Psoas muscle (tissue), 7 donors: ENCODE measurements at regions not wholly inside any gene's neighbourhood (a gene's known extent, or its start where the extent isn't known, plus 50 kb on each side); places are given as distances from the start of the nearest gene placed in this dataset.

ENCODE experiments used
- ATAC-seq, 4 donors: fragments of 200-7000 bp; cut with Tn5 transposase; one replicate each; pipeline ENCODE4 v1.9.1; 2020; ENCODE audit warnings: moderate library complexity in 3 of 4, mild to moderate bottlenecking in 2 of 4
- DNase-seq, 2 donors: peaks; one replicate each; pipeline ENCODE4 v3.0.0-alpha.2; 2020
- H3K27ac ChIP-seq: fragments of 200-600 bp; one replicate; pipeline ENCODE4 v1.8.0; 2022
- H3K27me3 ChIP-seq, 3 donors: fragments of 200-600 bp in 1 of 3; one replicate each; pipeline versions ENCODE4 v1.6.1 to v1.8.0; 2013 to 2022; ENCODE audit warnings: low read length in 2 of 3, mild to moderate bottlenecking in 2 of 3, moderate library complexity in 1 of 3; ENCODE audit not compliant: insufficient read depth in 3 of 3
- H3K36me3 ChIP-seq, 2 donors: fragments of 200-600 bp in 1 of 2; one replicate each; pipeline versions ENCODE4 v1.6.1 to v1.8.0; 2013 to 2022; ENCODE audit warnings: low read depth in 1 of 2, mild to moderate bottlenecking in 1 of 2, moderate library complexity in 1 of 2; ENCODE audit not compliant: insufficient read depth in 1 of 2
- H3K4me1 ChIP-seq: fragments of 200-600 bp; one replicate; pipeline ENCODE4 v1.8.0; 2022
- H3K4me3 ChIP-seq: fragments of 200-600 bp; one replicate; pipeline ENCODE4 v1.8.0; 2022; ENCODE audit warnings: mild to moderate bottlenecking
- H3K9me3 ChIP-seq: fragments of 200-600 bp; one replicate; pipeline ENCODE4 v1.8.0; 2022
- WGBS, 3 donors: extraction: QIAGEN DNeasy Blood & Tissue Kit; methylation state at CpG; one replicate each; pipeline versions ENCODE4 v1.1.6 to v1.1.7; 2013; 5-methylcytosine and 5-hydroxymethylcytosine counted together
- intact Hi-C, 2 donors: fragments of 100-400 bp; cut with DNase I; formaldehyde crosslinking; loops; one replicate each; pipeline versions ENCODE4 v1.11.0 to v1.14.2; 2022
- TF ChIP-seq, protein P1 (sequence below): fragments of 200-600 bp; IDR thresholded peaks from one replicate; pipeline ENCODE4 v1.8.0; 2022; ENCODE audit warnings: antibody characterized with exemption
- donor health status: healthy with polysubstance abuse.
- donor health status: DM: no; HTN: no; CAD: no; lungs with moderate emphysema.
- donor health status: Bipolar disorder and iron deficiency.
- donor health status: healthy.
- donor health status: DM: yes; HTN: yes; CAD: no.
- donor health status: DM: no; HTN: no; CAD: no.
- donor health status: DM: yes; HTN: yes; CAD: no.

- WGBS, 3 donors: 82 to 85% (median 82%) methylated on average over 7 of the region's 7 CpGs
- ATAC-seq (no peak), DNase-seq (no peak)
- TF ChIP-seq, protein P1, sequence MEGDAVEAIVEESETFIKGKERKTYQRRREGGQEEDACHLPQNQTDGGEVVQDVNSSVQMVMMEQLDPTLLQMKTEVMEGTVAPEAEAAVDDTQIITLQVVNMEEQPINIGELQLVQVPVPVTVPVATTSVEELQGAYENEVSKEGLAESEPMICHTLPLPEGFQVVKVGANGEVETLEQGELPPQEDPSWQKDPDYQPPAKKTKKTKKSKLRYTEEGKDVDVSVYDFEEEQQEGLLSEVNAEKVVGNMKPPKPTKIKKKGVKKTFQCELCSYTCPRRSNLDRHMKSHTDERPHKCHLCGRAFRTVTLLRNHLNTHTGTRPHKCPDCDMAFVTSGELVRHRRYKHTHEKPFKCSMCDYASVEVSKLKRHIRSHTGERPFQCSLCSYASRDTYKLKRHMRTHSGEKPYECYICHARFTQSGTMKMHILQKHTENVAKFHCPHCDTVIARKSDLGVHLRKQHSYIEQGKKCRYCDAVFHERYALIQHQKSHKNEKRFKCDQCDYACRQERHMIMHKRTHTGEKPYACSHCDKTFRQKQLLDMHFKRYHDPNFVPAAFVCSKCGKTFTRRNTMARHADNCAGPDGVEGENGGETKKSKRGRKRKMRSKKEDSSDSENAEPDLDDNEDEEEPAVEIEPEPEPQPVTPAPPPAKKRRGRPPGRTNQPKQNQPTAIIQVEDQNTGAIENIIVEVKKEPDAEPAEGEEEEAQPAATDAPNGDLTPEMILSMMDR: no peak
- intact Hi-C loops: no loop called here
- H3K27me3 ChIP-seq: peaks cover 0 to 12% (median 4%) of the 10 kb centered on the region in 3 donors
- H3K36me3 ChIP-seq: no peaks in the 10 kb centered on the region
- no peaks in the 10 kb centered on the region for H3K4me1 ChIP-seq
- H3K9me3 ChIP-seq: no peaks in the 10 kb centered on the region
- no peak overlapping the region for H3K4me3 ChIP-seq
- no peak overlapping the region for H3K27ac ChIP-seq
Observed at GRCh38 chr15:77769700-77770099, 137.0 kb upstream of the LINGO1 start.

GRCh38 chr15:77768521-77769078 is 135.9 kb upstream of the LINGO1 start:
- Histone ChIP-seq H3K27me3 (peaks cover 0 to 20% (median 4%) of the 10 kb centered on the region in 3 donors), H3K36me3 (no peaks in the 10 kb centered on the region), H3K27ac (no peak overlapping the region), H3K4me1 (no peaks in the 10 kb centered on the region), H3K4me3 (no peak overlapping the region), H3K9me3 (no peaks in the 10 kb centered on the region)
- no peak for DNase-seq
- WGBS, 3 donors: 45 to 56% (median 45%) methylated on average over 5 to 7 of the region's 7 CpGs
- ATAC-seq: no peak
- TF ChIP-seq, protein P1: no peak
- intact Hi-C loops: no loop called here

DNA sequence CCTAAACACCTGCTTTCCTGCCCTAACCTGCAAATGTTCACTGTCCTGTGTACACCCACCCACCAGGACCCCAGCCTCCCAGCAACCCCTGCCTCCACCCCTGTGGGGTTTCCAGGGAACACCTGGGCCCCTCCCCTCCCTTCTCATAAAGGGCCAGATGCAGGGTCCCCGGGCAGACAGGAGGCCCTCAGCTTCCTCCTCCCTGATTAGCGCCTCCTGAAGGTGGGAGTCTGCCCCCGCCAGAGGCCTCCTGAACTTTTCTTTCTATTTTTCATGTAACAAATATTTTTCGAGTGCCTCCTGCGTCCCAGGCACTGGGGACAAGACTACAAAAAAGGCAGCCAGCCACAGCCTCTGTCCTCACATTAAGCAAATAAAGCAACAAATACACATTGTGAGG is 135.4 kb upstream of the LINGO1 start:
- WGBS, 3 donors: 43 to 58% (median 47%) methylated on average over 5 of the region's 5 CpGs
- TF ChIP-seq, protein P1: no peak
- ATAC-seq (no peak), DNase-seq (no peak)
- no peak overlapping the region for H3K27ac ChIP-seq
- H3K9me3 ChIP-seq: no peaks in the 10 kb centered on the region
- H3K27me3 ChIP-seq: peaks cover 0 to 24% (median 4%) of the 10 kb centered on the region in 3 donors
- intact Hi-C loops: no loop called here
- H3K36me3 ChIP-seq: no peaks in the 10 kb centered on the region
- no peak overlapping the region for H3K4me3 ChIP-seq
- H3K4me1 ChIP-seq: no peaks in the 10 kb centered on the region

GRCh38 chr15:77764095-77764494 is 131.4 kb upstream of the LINGO1 start:
- Histone ChIP-seq H3K27ac (no peak overlapping the region), H3K4me1 (no peaks in the 10 kb centered on the region), H3K36me3 (no peaks in the 10 kb centered on the region), H3K27me3 (peaks cover 0 to 33% (median 5%) of the 10 kb centered on the region in 3 donors), H3K4me3 (no peak overlapping the region), H3K9me3 (no peaks in the 10 kb centered on the region)
- WGBS, 3 donors: 76 to 78% (median 77%) methylated on average over 4 of the region's 4 CpGs
- ATAC-seq (no peak), DNase-seq (no peak)
- intact Hi-C loops: no loop called here
- TF ChIP-seq, protein P1: no peak

DNA sequence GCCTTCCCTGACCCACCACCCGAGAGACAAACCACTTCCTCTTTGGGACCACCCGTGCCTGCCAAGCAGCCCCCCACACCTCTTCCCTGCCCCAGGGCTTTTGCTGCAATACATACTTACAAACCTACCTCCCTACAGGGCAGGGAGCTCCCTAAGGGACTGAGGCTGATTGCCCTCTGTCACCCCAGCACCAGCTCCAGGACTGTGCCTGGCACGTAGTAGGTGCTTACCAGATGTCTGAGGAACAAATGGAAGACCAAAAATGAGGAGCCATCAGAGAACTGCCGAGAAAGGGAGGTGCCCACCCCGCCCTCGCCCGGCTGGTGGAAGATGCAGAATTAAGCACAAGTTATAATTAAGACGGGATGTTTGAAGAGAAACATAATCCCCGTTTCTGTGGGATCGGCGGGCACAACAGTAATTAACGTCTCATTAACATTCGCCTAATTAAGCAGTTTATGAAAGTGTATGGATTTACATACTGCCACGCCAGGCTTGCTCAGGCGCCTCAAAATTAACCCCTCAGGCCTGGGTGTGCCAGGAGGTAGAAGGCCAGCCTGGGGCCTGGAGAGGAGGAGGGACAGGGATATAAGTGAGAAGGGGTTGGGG is 130.1 kb upstream of the LINGO1 start:
- intact Hi-C loops: no loop called here
- no peaks in the 10 kb centered on the region for H3K9me3 ChIP-seq
- peaks cover 0 to 33% (median 5%) of the 10 kb centered on the region in 3 donors for H3K27me3 ChIP-seq
- 72 to 81% (median 77%) methylated on average over 15 of the region's 15 CpGs for WGBS, 3 donors
- H3K27ac ChIP-seq: no peak overlapping the region
- H3K36me3 ChIP-seq: no peaks in the 10 kb centered on the region
- TF ChIP-seq, protein P1: no peak
- DNase-seq (no peak), ATAC-seq (no peak)
- H3K4me3 ChIP-seq: no peak overlapping the region
- no peaks in the 10 kb centered on the region for H3K4me1 ChIP-seq
